ENCODE measurements at regions not wholly inside any gene's neighbourhood (a gene's known extent, or its start where the extent isn't known, plus 50 kb on each side); places are given as distances from the start of the nearest gene placed in this dataset.

- TF ChIP-seq, protein P1, sequence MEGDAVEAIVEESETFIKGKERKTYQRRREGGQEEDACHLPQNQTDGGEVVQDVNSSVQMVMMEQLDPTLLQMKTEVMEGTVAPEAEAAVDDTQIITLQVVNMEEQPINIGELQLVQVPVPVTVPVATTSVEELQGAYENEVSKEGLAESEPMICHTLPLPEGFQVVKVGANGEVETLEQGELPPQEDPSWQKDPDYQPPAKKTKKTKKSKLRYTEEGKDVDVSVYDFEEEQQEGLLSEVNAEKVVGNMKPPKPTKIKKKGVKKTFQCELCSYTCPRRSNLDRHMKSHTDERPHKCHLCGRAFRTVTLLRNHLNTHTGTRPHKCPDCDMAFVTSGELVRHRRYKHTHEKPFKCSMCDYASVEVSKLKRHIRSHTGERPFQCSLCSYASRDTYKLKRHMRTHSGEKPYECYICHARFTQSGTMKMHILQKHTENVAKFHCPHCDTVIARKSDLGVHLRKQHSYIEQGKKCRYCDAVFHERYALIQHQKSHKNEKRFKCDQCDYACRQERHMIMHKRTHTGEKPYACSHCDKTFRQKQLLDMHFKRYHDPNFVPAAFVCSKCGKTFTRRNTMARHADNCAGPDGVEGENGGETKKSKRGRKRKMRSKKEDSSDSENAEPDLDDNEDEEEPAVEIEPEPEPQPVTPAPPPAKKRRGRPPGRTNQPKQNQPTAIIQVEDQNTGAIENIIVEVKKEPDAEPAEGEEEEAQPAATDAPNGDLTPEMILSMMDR (IDR thresholded peaks at IDR 0.05; ENCODE audit: partially characterized antibody, unreplicated experiment): no peak
- no peak overlapping the region for H3K27ac Mint-ChIP-seq (ENCODE audit: unreplicated experiment)
- no peak overlapping the region for H3K4me3 Mint-ChIP-seq (ENCODE audit: unreplicated experiment)
- H3K36me3 Mint-ChIP-seq (ENCODE audit: unreplicated experiment): no peaks in the 10 kb centered on the region
- H3K9me3 Mint-ChIP-seq (ENCODE audit: unreplicated experiment): no peaks in the 10 kb centered on the region
- H3K4me1 Mint-ChIP-seq (ENCODE audit: low read depth, unreplicated experiment): no peaks in the 10 kb centered on the region
- DNase-seq: no peak
- H3K27me3 Mint-ChIP-seq (ENCODE audit: unreplicated experiment): peaks cover 4% of the 10 kb centered on the region
These were observed 173.5 kb downstream of the ACTR3 start for GRCh38 chr2:114063346-114063745.

- H3K4me1 Mint-ChIP-seq (ENCODE audit: low read depth, unreplicated experiment): no peaks in the 10 kb centered on the region
- H3K27me3 Mint-ChIP-seq (ENCODE audit: unreplicated experiment): peaks cover 6% of the 10 kb centered on the region
- no peak overlapping the region for H3K27ac Mint-ChIP-seq (ENCODE audit: unreplicated experiment)
- TF ChIP-seq, protein P1 (IDR thresholded peaks at IDR 0.05; ENCODE audit: partially characterized antibody, unreplicated experiment): no peak
- DNase-seq: no peak
- H3K9me3 Mint-ChIP-seq (ENCODE audit: unreplicated experiment): no peaks in the 10 kb centered on the region
- H3K4me3 Mint-ChIP-seq (ENCODE audit: unreplicated experiment): no peak overlapping the region
- no peaks in the 10 kb centered on the region for H3K36me3 Mint-ChIP-seq (ENCODE audit: unreplicated experiment)
These were observed 175.8 kb downstream of the ACTR3 start for GRCh38 chr2:114065731-114066130.

- H3K27me3 Mint-ChIP-seq (ENCODE audit: unreplicated experiment): peaks cover 6% of the 10 kb centered on the region
- H3K36me3 Mint-ChIP-seq (ENCODE audit: unreplicated experiment): no peaks in the 10 kb centered on the region
- H3K4me3 Mint-ChIP-seq (ENCODE audit: unreplicated experiment): no peak overlapping the region
- TF ChIP-seq, protein P1 (IDR thresholded peaks at IDR 0.05; ENCODE audit: partially characterized antibody, unreplicated experiment): no peak
- no peak overlapping the region for H3K27ac Mint-ChIP-seq (ENCODE audit: unreplicated experiment)
- DNase-seq: no peak
- no peaks in the 10 kb centered on the region for H3K9me3 Mint-ChIP-seq (ENCODE audit: unreplicated experiment)
- no peaks in the 10 kb centered on the region for H3K4me1 Mint-ChIP-seq (ENCODE audit: low read depth, unreplicated experiment)
These were observed 176.4 kb downstream of the ACTR3 start for GRCh38 chr2:114066186-114066747.

GRCh38 chr2:114068438-114068837 is 178.5 kb downstream of the ACTR3 start:
- TF ChIP-seq, protein P1 (IDR thresholded peaks at IDR 0.05; ENCODE audit: partially characterized antibody, unreplicated experiment): no peak
- peaks cover 6% of the 10 kb centered on the region for H3K36me3 Mint-ChIP-seq (ENCODE audit: unreplicated experiment)
- no peak for DNase-seq
- no peaks in the 10 kb centered on the region for H3K4me1 Mint-ChIP-seq (ENCODE audit: low read depth, unreplicated experiment)
- peaks cover 3% of the 10 kb centered on the region for H3K9me3 Mint-ChIP-seq (ENCODE audit: unreplicated experiment)
- peaks cover 6% of the 10 kb centered on the region for H3K27me3 Mint-ChIP-seq (ENCODE audit: unreplicated experiment)
- no peak overlapping the region for H3K27ac Mint-ChIP-seq (ENCODE audit: unreplicated experiment)
- H3K4me3 Mint-ChIP-seq (ENCODE audit: unreplicated experiment): no peak overlapping the region

- Mint-ChIP-seq H3K4me3 (ENCODE audit: unreplicated experiment) (no peak overlapping the region), H3K27ac (ENCODE audit: unreplicated experiment) (no peak overlapping the region), H3K9me3 (ENCODE audit: unreplicated experiment) (peaks cover 3% of the 10 kb centered on the region)
These were observed 187.1 kb downstream of the ACTR3 start for GRCh38 chr2:114076961-114077360.

More at GRCh38 chr2:114076961-114077360, 187.1 kb downstream of the ACTR3 start:
- TF ChIP-seq, protein P1 (IDR thresholded peaks at IDR 0.05; ENCODE audit: partially characterized antibody, unreplicated experiment): no peak
- H3K4me1 Mint-ChIP-seq (ENCODE audit: low read depth, unreplicated experiment): no peaks in the 10 kb centered on the region
- H3K27me3 Mint-ChIP-seq (ENCODE audit: unreplicated experiment): peaks cover 2% of the 10 kb centered on the region
- no peak for DNase-seq
- peaks cover 6% of the 10 kb centered on the region for H3K36me3 Mint-ChIP-seq (ENCODE audit: unreplicated experiment)

All from glutamatergic neuron (in vitro differentiated cells).